ENCODE measurements at regions not wholly inside any gene's neighbourhood (a gene's known extent, or its start where the extent isn't known, plus 50 kb on each side); places are given as distances from the start of the nearest gene placed in this dataset.
"Not testable (repeated sequence)": the region's sequence is repeated elsewhere in the genome, so short reads cannot be mapped to it uniquely, and the experiment has no call there.

GRCh38 chr3:34013818-34014570 is 215.6 kb downstream of the PDCD6IP start:
- no peak for DNase-seq

GRCh38 chr3:34015204-34016142 is 217.0 kb downstream of the PDCD6IP start:
- peak; percentile 55 for DNase-seq

- DNase-seq = peak; percentile 88
Measured at GRCh38 chr3:34016925-34017587, 218.6 kb downstream of the PDCD6IP start.

- DNase-seq = no peak
Measured at GRCh38 chr3:34017757-34018156, 219.3 kb downstream of the PDCD6IP start.

GRCh38 chr3:34019158-34019557 is 220.7 kb downstream of the PDCD6IP start:
- DNase-seq = no peak

GRCh38 chr3:34020170-34020569 is 221.7 kb downstream of the PDCD6IP start:
- DNase-seq = no peak

- DNase-seq = no peak
Measured at GRCh38 chr3:34020726-34021680, 222.6 kb downstream of the PDCD6IP start.

- no peak for DNase-seq
Measured at GRCh38 chr3:34022147-34022546, 223.7 kb downstream of the PDCD6IP start.

GRCh38 chr3:34024447-34025240 is 226.2 kb downstream of the PDCD6IP start:
- no peak for DNase-seq

GRCh38 chr3:34033839-34034238 is 235.4 kb downstream of the PDCD6IP start:
- DNase-seq = no peak

GRCh38 chr3:34034840-34035239 is 236.4 kb downstream of the PDCD6IP start:
- no peak for DNase-seq

- DNase-seq = no peak
Measured at GRCh38 chr3:34035775-34036174, 237.3 kb downstream of the PDCD6IP start.

GRCh38 chr3:34037260-34037659 is 238.8 kb downstream of the PDCD6IP start:
- no peak for DNase-seq

- DNase-seq = no peak
Measured at GRCh38 chr3:34038131-34038530, 239.7 kb downstream of the PDCD6IP start.

- DNase-seq = no peak
Measured at GRCh38 chr3:34046154-34046553, 247.7 kb downstream of the PDCD6IP start.

- no peak for DNase-seq
Measured at GRCh38 chr3:34053626-34054025, 255.2 kb downstream of the PDCD6IP start.

GRCh38 chr3:34056181-34056910 is 257.9 kb downstream of the PDCD6IP start:
- no peak for DNase-seq

- peak; percentile 27 for DNase-seq
Measured at GRCh38 chr3:34056951-34057390, 258.5 kb downstream of the PDCD6IP start.

GRCh38 chr3:34060995-34061394 is 262.6 kb downstream of the PDCD6IP start:
- not testable (repeated sequence) for DNase-seq

GRCh38 chr3:34065901-34066300 is 267.5 kb downstream of the PDCD6IP start:
- no peak for DNase-seq

GRCh38 chr3:34066328-34066727 is 267.9 kb downstream of the PDCD6IP start:
- DNase-seq = no peak
